OCI-LY1 (cell line): ENCODE measurements at regions not wholly inside any gene's neighbourhood (a gene's known extent, or its start where the extent isn't known, plus 50 kb on each side); places are given as distances from the start of the nearest gene placed in this dataset.

Experiments used
- H2AFZ ChIP-seq: fragments of 200-600 bp; sonication (generic), shearing (Covaris generic); 2 replicates; pipeline ENCODE4 v1.6.0; 2014; ENCODE audit warnings: antibody characterized with exemption, mild to moderate bottlenecking, low read length
- H3F3A ChIP-seq: fragments of 200-600 bp; sonication (generic), shearing (Covaris generic); 2 replicates; pipeline ENCODE4 v1.6.0; 2014; ENCODE audit warnings: mild to moderate bottlenecking, antibody characterized with exemption, low read length, moderate library complexity; ENCODE audit not compliant: insufficient read depth
- H3K27ac ChIP-seq: fragments of 200-600 bp; sonication (generic); 2 replicates; pipeline ENCODE4 v1.5.1; 2014; ENCODE audit warnings: low read length, mixed run types, mild to moderate bottlenecking, low read depth; ENCODE audit not compliant: poor library complexity, severe bottlenecking
- H3K27me3 ChIP-seq: fragments of 200-600 bp; sonication (generic); 2 replicates; pipeline ENCODE4 v1.6.0; 2014; ENCODE audit warnings: antibody characterized with exemption, mild to moderate bottlenecking, low read length, moderate library complexity; ENCODE audit not compliant: insufficient read depth
- H3K36me3 ChIP-seq: fragments of 200-600 bp; sonication (generic); 2 replicates; pipeline ENCODE4 v1.6.1; 2014; ENCODE audit warnings: mild to moderate bottlenecking, antibody characterized with exemption, low read length, moderate library complexity, mixed read lengths; ENCODE audit not compliant: insufficient read depth
- H3K4me1 ChIP-seq: fragments of 200-600 bp; sonication (generic); 2 replicates; pipeline ENCODE4 v1.5.1; 2014; ENCODE audit warnings: mild to moderate bottlenecking, low read length, moderate library complexity; ENCODE audit not compliant: insufficient read depth, severe bottlenecking
- H3K4me2 ChIP-seq: fragments of 200-600 bp; sonication (generic), shearing (Covaris generic); 2 replicates; pipeline ENCODE4 v1.6.1; 2014; ENCODE audit warnings: low read length
- H3K4me3 ChIP-seq: fragments of 200-600 bp; sonication (generic); 2 replicates; pipeline ENCODE4 v1.5.1; 2014; ENCODE audit warnings: low read length, low read depth, mild to moderate bottlenecking, mixed read lengths; ENCODE audit not compliant: poor library complexity, severe bottlenecking
- H3K79me2 ChIP-seq: fragments of 200-600 bp; shearing (Covaris generic); 2 replicates; pipeline ENCODE4 v1.6.1; 2016; ENCODE audit warnings: mixed run types, low read length, mixed read lengths; ENCODE audit not compliant: insufficient read depth
- H3K9ac ChIP-seq: fragments of 200-600 bp; sonication (generic), shearing (Covaris generic); 2 replicates; pipeline ENCODE4 v1.6.1; 2014; ENCODE audit warnings: mild to moderate bottlenecking, low read length, mixed read lengths
- H3K9me2 ChIP-seq: fragments of 200-600 bp; sonication (generic), shearing (Covaris generic); 2 replicates; pipeline ENCODE4 v1.6.1; 2014; ENCODE audit warnings: low read depth, mild to moderate bottlenecking, low read length, mixed read lengths
- H3K9me3 ChIP-seq: fragments of 200-600 bp; shearing (Covaris generic); 2 replicates; pipeline ENCODE4 v1.6.1; 2014; ENCODE audit warnings: low read length, mixed read lengths
- H4K20me1 ChIP-seq: fragments of 200-600 bp; sonication (generic), shearing (Covaris generic); 2 replicates; pipeline ENCODE4 v1.6.0; 2016; ENCODE audit warnings: mild to moderate bottlenecking, low read length; ENCODE audit not compliant: insufficient read depth
- CTCF ChIP-seq: fragments of 200-600 bp; sonication (generic), shearing (Covaris generic); IDR thresholded peaks from 2 replicates; pipeline ENCODE4 v1.5.1; 2017; ENCODE audit warnings: mild to moderate bottlenecking, antibody characterized with exemption, low read length, moderate library complexity, mixed read lengths
- EZH2 ChIP-seq: fragments of 200-600 bp; sonication (generic), shearing (Covaris generic); IDR thresholded peaks from 2 replicates; pipeline ENCODE4 v1.8.0; 2017; ENCODE audit warnings: borderline replicate concordance, mixed run types, mild to moderate bottlenecking, antibody characterized with exemption, low read length, moderate library complexity, mixed read lengths

- Histone ChIP-seq H3K27me3 (no peaks in the 10 kb centered on the region), H3K9me3 (no peaks in the 10 kb centered on the region), H3K36me3 (no peaks in the 10 kb centered on the region), H3K27ac (no peak overlapping the region), H2AFZ (no peak overlapping the region), H3K9me2 (no peaks in the 10 kb centered on the region), H3K4me1 (peaks cover 10% of the 10 kb centered on the region), H3K9ac (no peak overlapping the region), H3K79me2 (no peaks in the 10 kb centered on the region), H4K20me1 (no peaks in the 10 kb centered on the region), H3K4me2 (no peak overlapping the region), H3K4me3 (no peak overlapping the region), H3F3A (no peaks in the 10 kb centered on the region)
- TF ChIP-seq CTCF (no peak), EZH2 (no peak)
Measured at GRCh38 chr18:64851726-64852125, 702.8 kb upstream of the LINC00305 start.

GRCh38 chr18:64850791-64851190 is 701.9 kb upstream of the LINC00305 start:
- TF ChIP-seq CTCF = no peak
- TF ChIP-seq EZH2 = no peak

GRCh38 chr18:64840911-64841701 is 692.2 kb upstream of the LINC00305 start:
- Histone ChIP-seq H3K9me3 (no peaks in the 10 kb centered on the region), H3K27ac (no peak overlapping the region), H3K27me3 (no peaks in the 10 kb centered on the region), H3K4me1 (no peaks in the 10 kb centered on the region), H3K4me2 (no peak overlapping the region), H3K9me2 (no peaks in the 10 kb centered on the region), H3F3A (no peaks in the 10 kb centered on the region), H3K4me3 (no peak overlapping the region), H4K20me1 (no peaks in the 10 kb centered on the region), H3K9ac (no peak overlapping the region), H2AFZ (no peak overlapping the region), H3K36me3 (no peaks in the 10 kb centered on the region), H3K79me2 (no peaks in the 10 kb centered on the region)
- TF ChIP-seq CTCF (no peak), EZH2 (no peak)

More at GRCh38 chr18:64850791-64851190, 701.9 kb upstream of the LINC00305 start:
- H3K27me3 ChIP-seq = no peaks in the 10 kb centered on the region
- H3K4me1 ChIP-seq = peaks cover 10% of the 10 kb centered on the region
- H3K27ac ChIP-seq = no peak overlapping the region
- no peaks in the 10 kb centered on the region for H3K79me2 ChIP-seq
- H4K20me1 ChIP-seq = no peaks in the 10 kb centered on the region
- no peaks in the 10 kb centered on the region for H3K36me3 ChIP-seq
- H3K4me3 ChIP-seq = no peak overlapping the region
- no peaks in the 10 kb centered on the region for H3K9me2 ChIP-seq
- no peak overlapping the region for H2AFZ ChIP-seq
- H3K4me2 ChIP-seq = no peak overlapping the region
- no peaks in the 10 kb centered on the region for H3F3A ChIP-seq
- H3K9me3 ChIP-seq = no peaks in the 10 kb centered on the region
- H3K9ac ChIP-seq = no peak overlapping the region
